H1 (cell line): ENCODE measurements at regions not wholly inside any gene's neighbourhood (a gene's known extent, or its start where the extent isn't known, plus 50 kb on each side); places are given as distances from the start of the nearest gene placed in this dataset.

ENCODE experiments used
- CTCF ChIA-PET: fragments of 300-600 bp; sonication (Branson Sonifier 250); formaldehyde crosslinking; loops from one replicate; lab custom pipeline; 2021; ENCODE audit not compliant: partially characterized antibody; lab: Charles Lee
- POLR2A ChIA-PET: fragments of 300-600 bp; sonication (Branson Sonifier 250); formaldehyde crosslinking; loops from one replicate; lab custom pipeline; 2021; ENCODE audit warnings: inconsistent platforms; ENCODE audit not compliant: partially characterized antibody; lab: Charles Lee
- DNase-seq, 2 experiments: peaks; one replicate each; pipeline versions ENCODE4 v3.0.0 to v3.0.0-alpha.2; 2010 to 2022; ENCODE audit warnings: low spot score in 2 of 2, low read depth in 1 of 2, mixed read lengths in 1 of 2
- FAIRE-seq: peaks from 2 replicates; lab custom pipeline; 2011; peaks lifted over from hg19 to GRCh38; lab: Jason Lieb, UNC
- H2AFZ ChIP-seq: 2 replicates; pipeline ENCODE4 v1.8.1; 2012; ENCODE audit warnings: low read length, inconsistent platforms
- H2AK5ac ChIP-seq: 2 replicates; pipeline ENCODE4 v1.6.1; 2013; ENCODE audit warnings: low read depth, low read length
- H2BK120ac ChIP-seq: replicated peaks from 2 replicates; pipeline ENCODE3; 2013; ENCODE audit warnings: low read depth, low read length, inconsistent platforms
- H2BK12ac ChIP-seq: 2 replicates; pipeline ENCODE4 v1.6.1; 2013; ENCODE audit warnings: low read depth, low read length
- H2BK15ac ChIP-seq: 2 replicates; pipeline ENCODE4 v1.6.1; 2013; ENCODE audit warnings: low read length
- H2BK20ac ChIP-seq: 2 replicates; pipeline ENCODE4 v1.6.1; 2013; ENCODE audit warnings: low read length
- H2BK5ac ChIP-seq: 2 replicates; pipeline ENCODE4 v1.6.1; 2013; ENCODE audit warnings: low read depth, low read length
- H3K14ac ChIP-seq: 2 replicates; pipeline ENCODE4 v1.6.1; 2013; ENCODE audit warnings: inconsistent platforms; ENCODE audit not compliant: insufficient read length
- H3K18ac ChIP-seq: 2 replicates; pipeline ENCODE4 v1.6.1; 2013; ENCODE audit warnings: low read length; ENCODE audit errors: extremely low read depth
- H3K23ac ChIP-seq: 2 replicates; pipeline ENCODE4 v1.6.1; 2013; ENCODE audit warnings: inconsistent platforms; ENCODE audit not compliant: insufficient read length
- H3K23me2 ChIP-seq: 2 replicates; pipeline ENCODE4 v1.6.1; 2013; ENCODE audit warnings: low read depth, low read length
- H3K27ac ChIP-seq: 2 replicates; pipeline ENCODE4 v1.6.1; 2011; ENCODE audit warnings: low read depth, low read length, inconsistent platforms
- H3K27me3 ChIP-seq, 4 experiments: replicated peaks in 1 of 4; 1 replicate in 1 of 4; 2 replicates in 3 of 4; pipeline versions ENCODE4 v1.6.1 to v1.8.1; 2011 to 2013; ENCODE audit warnings: low read length in 3 of 4, mild to moderate bottlenecking in 3 of 4, inconsistent platforms in 2 of 4, mixed read lengths in 2 of 4, moderate library complexity in 1 of 4; ENCODE audit not compliant: control insufficient read depth in 3 of 4, insufficient read depth in 3 of 4; ENCODE audit errors: extremely low read depth in 1 of 4
- H3K36me3 ChIP-seq, 4 experiments: 2 replicates each; pipeline versions ENCODE4 v1.6.1 to v1.8.1; 2011 to 2013; ENCODE audit warnings: mild to moderate bottlenecking in 4 of 4, low read length in 3 of 4, moderate library complexity in 2 of 4, control low read depth in 1 of 4, inconsistent platforms in 1 of 4; ENCODE audit not compliant: insufficient read depth in 4 of 4, control insufficient read depth in 2 of 4
- H3K4ac ChIP-seq: replicated peaks from 2 replicates; pipeline ENCODE3; 2013; ENCODE audit warnings: low read length, low read depth, mixed read lengths, inconsistent platforms; ENCODE audit not compliant: insufficient read length
- H3K4me1 ChIP-seq, 4 experiments: replicated peaks in 1 of 4; 1 replicate in 1 of 4; 2 replicates in 3 of 4; pipeline versions ENCODE4 v1.6.1 to v1.8.1; 2011 to 2013; ENCODE audit warnings: low read length in 3 of 4, inconsistent platforms in 2 of 4, mixed read lengths in 1 of 4; ENCODE audit not compliant: insufficient read depth in 4 of 4, control insufficient read depth in 3 of 4
- H3K4me2 ChIP-seq, 2 experiments: 2 replicates each; pipeline versions ENCODE4 v1.6.1 to v1.8.1; 2011 to 2013; ENCODE audit warnings: low read depth in 2 of 2, low read length in 2 of 2, control low read depth in 1 of 2, inconsistent platforms in 1 of 2, mild to moderate bottlenecking in 1 of 2; ENCODE audit not compliant: insufficient read depth in 1 of 2
- H3K4me3 ChIP-seq, 4 experiments: fragments of 200-600, 300-600 bp in 1 of 4; sonication (generic), shearing (Covaris generic), sonication (Bioruptor Twin) in 1 of 4; 2 replicates each; pipeline versions ENCODE4 v1.5.1 to v1.8.1; 2011 to 2016; ENCODE audit warnings: low read length in 4 of 4, low read depth in 3 of 4, control low read depth in 2 of 4, inconsistent platforms in 2 of 4, mild to moderate bottlenecking in 2 of 4, mixed read lengths in 1 of 4, moderate library complexity in 1 of 4; ENCODE audit not compliant: insufficient read depth in 2 of 4; ENCODE audit errors: extremely low read depth in 1 of 4
- H3K56ac ChIP-seq: replicated peaks from 2 replicates; pipeline ENCODE3; 2013; ENCODE audit warnings: low read depth, mild to moderate bottlenecking, mixed read lengths, low read length, inconsistent platforms; ENCODE audit not compliant: insufficient read length
- H3K79me1 ChIP-seq: 2 replicates; pipeline ENCODE4 v1.6.1; 2013; ENCODE audit warnings: low read depth, low read length, control low read depth
- H3K79me2 ChIP-seq, 2 experiments: 2 replicates each; pipeline versions ENCODE4 v1.6.1 to v1.8.1; 2012 to 2013; ENCODE audit warnings: low read length in 2 of 2, mild to moderate bottlenecking in 2 of 2, inconsistent platforms in 1 of 2; ENCODE audit not compliant: insufficient read depth in 2 of 2, control insufficient read depth in 1 of 2
- H3K9ac ChIP-seq, 4 experiments: replicated peaks in 1 of 4; 1 replicate in 1 of 4; 2 replicates in 3 of 4; pipeline versions ENCODE4 v1.6.1 to v1.8.1; 2011 to 2013; ENCODE audit warnings: low read depth in 3 of 4, low read length in 3 of 4, control low read depth in 2 of 4, mild to moderate bottlenecking in 2 of 4, moderate library complexity in 2 of 4, inconsistent platforms in 1 of 4; ENCODE audit errors: extremely low read depth in 1 of 4
- H3K9me3 ChIP-seq, 2 experiments: 2 replicates each; pipeline versions ENCODE4 v1.6.1 to v1.8.1; 2012 to 2013; ENCODE audit warnings: mild to moderate bottlenecking in 2 of 2, moderate library complexity in 2 of 2, control low read depth in 1 of 2, inconsistent platforms in 1 of 2, low read depth in 1 of 2, low read length in 1 of 2, mixed read lengths in 1 of 2; ENCODE audit not compliant: insufficient read depth in 2 of 2
- H4K20me1 ChIP-seq, 2 experiments: replicated peaks in 1 of 2; 2 replicates each; pipeline versions ENCODE3 to v1.8.1; 2011 to 2013; ENCODE audit warnings: inconsistent platforms in 2 of 2, low read length in 2 of 2, mild to moderate bottlenecking in 1 of 2; ENCODE audit not compliant: insufficient read depth in 2 of 2, control insufficient read depth in 1 of 2
- H4K5ac ChIP-seq: 2 replicates; pipeline ENCODE4 v1.6.1; 2013; ENCODE audit warnings: low read length, low read depth, mixed read lengths, inconsistent platforms; ENCODE audit not compliant: insufficient read length
- H4K8ac ChIP-seq: 2 replicates; pipeline ENCODE4 v1.8.0; 2013; ENCODE audit warnings: mild to moderate bottlenecking, moderate library complexity, low read length, inconsistent platforms; ENCODE audit not compliant: insufficient read depth; ENCODE audit errors: extremely low read depth
- H4K91ac ChIP-seq: replicated peaks from 2 replicates; pipeline ENCODE3; 2013; ENCODE audit warnings: low read length, mixed read lengths, inconsistent platforms; ENCODE audit not compliant: insufficient read length
- CBX5 ChIP-seq: fragments of 300-800, 300-1000 bp; sonication (generic); IDR thresholded peaks from 2 replicates; pipeline ENCODE4 v1.7.1; 2016; ENCODE audit warnings: antibody characterized with exemption, low read length, low read depth
- CEBPB ChIP-seq: IDR thresholded peaks from 2 replicates; pipeline ENCODE4 v1.6.1; 2012; ENCODE audit warnings: low read depth, low read length
- CTCF ChIP-seq, 3 experiments: IDR thresholded peaks; 1 replicate in 2 of 3; 2 replicates in 1 of 3; pipeline versions ENCODE4 v1.5.1 to v1.6.1; 2011; ENCODE audit warnings: low read length in 3 of 3, mild to moderate bottlenecking in 3 of 3, inconsistent platforms in 2 of 3, low read depth in 1 of 3, moderate library complexity in 1 of 3; ENCODE audit not compliant: insufficient read depth in 1 of 3; ENCODE audit errors: control extremely low read depth in 1 of 3
- KDM4A ChIP-seq: IDR thresholded peaks from one replicate; pipeline ENCODE4 v1.7.1; 2012; ENCODE audit warnings: low read depth, mild to moderate bottlenecking, moderate library complexity, low read length, inconsistent platforms; ENCODE audit not compliant: severe bottlenecking
- RAD21 ChIP-seq, 2 experiments: IDR thresholded peaks in 1 of 2; conservative IDR thresholded peaks in 1 of 2; 2 replicates each; pipeline ENCODE4 v1.6.1; 2011; ENCODE audit warnings: low read depth in 2 of 2, low read length in 2 of 2, improper control_type of control experiment in 1 of 2, inconsistent platforms in 1 of 2, mild to moderate bottlenecking in 1 of 2, moderate library complexity in 1 of 2
- RFX5 ChIP-seq: IDR thresholded peaks from 2 replicates; pipeline ENCODE4 v1.6.1; 2011; ENCODE audit warnings: low read depth, low read length, improper control_type of control experiment, borderline replicate concordance
- TAF1 ChIP-seq: IDR thresholded peaks from 2 replicates; pipeline ENCODE4 v1.6.1; 2011; ENCODE audit warnings: mild to moderate bottlenecking, low read depth, low read length
- TEAD4 ChIP-seq: IDR thresholded peaks from 2 replicates; pipeline ENCODE4 v1.6.1; 2012; ENCODE audit warnings: low read depth, low read length, inconsistent platforms, mixed read lengths
- USF2 ChIP-seq: IDR thresholded peaks from 2 replicates; pipeline ENCODE4 v1.6.1; 2011; ENCODE audit warnings: low read length, improper control_type of control experiment
- WGBS, 2 experiments: shearing (Covaris generic) in 1 of 2; methylation state at CpG; one replicate each; pipeline versions ENCODE4 v1.1.6 to v1.1.7; 2013 to 2015; ENCODE audit warnings: low lambda C conversion rate in 2 of 2, mixed read lengths in 2 of 2, inconsistent platforms in 1 of 2, low coverage in 1 of 2, missing lambda C conversion rate in 1 of 2; ENCODE audit not compliant: insufficient replicate concordance in 2 of 2, insufficient coverage in 1 of 2, insufficient read length in 1 of 2; ENCODE audit errors: extremely low coverage in 1 of 2, missing lambda C conversion rate in 1 of 2; 5-methylcytosine and 5-hydroxymethylcytosine counted together

GRCh38 chr10:113498997-113499396, 53.9 kb upstream of the HABP2 start:
- no peak overlapping the region for H3K56ac ChIP-seq
- no peak for TF ChIP-seq CBX5
- TF ChIP-seq RAD21 (IDR thresholded peaks at IDR 0.05 in 1 of 2, conservative IDR thresholded peaks at IDR 0.05 in 1 of 2; ENCODE audit: low read depth in 2 of 2, low read length in 2 of 2): no peak
- no peak for TF ChIP-seq USF2
- no peak for TF ChIP-seq KDM4A
- TF ChIP-seq TAF1: no peak
- no peak for TF ChIP-seq CTCF (IDR thresholded peaks at IDR 0.05; ENCODE audit: control extremely low read depth in 1 of 3, insufficient read depth in 1 of 3, low read depth in 1 of 3, low read length in 3 of 3)
- no peak for TF ChIP-seq CEBPB
- TF ChIP-seq TEAD4: no peak
- no peak for TF ChIP-seq RFX5
- no peak for FAIRE-seq
- no peak overlapping the region for H3K27ac ChIP-seq
- H4K8ac ChIP-seq: no peak overlapping the region
- no peak overlapping the region for H2BK120ac ChIP-seq
- no peaks in the 10 kb centered on the region for H4K20me1 ChIP-seq
- WGBS, 2 experiments: 53% methylated on average over 4 of the region's 4 CpGs; no CpG with 5 or more reads in 1 of the 2 experiments
- no peak overlapping the region for H3K18ac ChIP-seq
- no peaks in the 10 kb centered on the region for H3K79me1 ChIP-seq
- H3K9ac ChIP-seq: no peak overlapping the region
- no peak overlapping the region for H2BK20ac ChIP-seq
- no peak overlapping the region for H2AFZ ChIP-seq
- no peaks in the 10 kb centered on the region; the same call in 1 of the 2 replicates for H3K23me2 ChIP-seq
- peaks cover 0 to 3% (median 0%) of the 10 kb centered on the region in 4 experiments; a peak in 1 of 7 replicates for H3K4me1 ChIP-seq
- no peak overlapping the region for H3K23ac ChIP-seq
- H2BK15ac ChIP-seq: no peak overlapping the region
- H2BK12ac ChIP-seq: no peak overlapping the region
- no peak overlapping the region for H3K4ac ChIP-seq
- no peaks in the 10 kb centered on the region for H3K36me3 ChIP-seq
- H3K9me3 ChIP-seq: no peaks in the 10 kb centered on the region
- H2BK5ac ChIP-seq: no peak overlapping the region
- no peak overlapping the region for H3K14ac ChIP-seq
- no peak overlapping the region for H2AK5ac ChIP-seq
- H3K27me3 ChIP-seq: peaks cover 0 to 1% (median 0%) of the 10 kb centered on the region in 4 experiments; a peak in 1 of 7 replicates
- H4K5ac ChIP-seq: no peak overlapping the region
- POLR2A ChIA-PET: no interaction called here
- CTCF ChIA-PET: interaction anchor here (1.1 to 2.0 kb wide), 3 partner anchors 13 to 24 kb away, joined by 3 to 6 read pairs (median 4); no protein-coding TSS in a partner anchor
- H3K4me3 ChIP-seq: no peak overlapping the region
- no peak overlapping the region for H3K4me2 ChIP-seq
- H4K91ac ChIP-seq: no peak overlapping the region
- H3K79me2 ChIP-seq: no peaks in the 10 kb centered on the region
- no peak for DNase-seq
